ENCODE measurements at regions not wholly inside any gene's neighbourhood (a gene's known extent, or its start where the extent isn't known, plus 50 kb on each side); places are given as distances from the start of the nearest gene placed in this dataset.

GRCh38 chr2:13542642-13543041 lies 825.9 kb downstream of the TRIB2 start:
- H3K4me3 ChIP-seq, result no peak overlapping the region
- H3K9me3 ChIP-seq, result no peaks in the 10 kb centered on the region
- ATAC-seq, result no peak
- intact Hi-C loops (cut with DNase I), result no loop called here
- H3K27me3 ChIP-seq (ENCODE audit: low read depth), result no peaks in the 10 kb centered on the region
- no peak overlapping the region for H3K27ac ChIP-seq
- H3K36me3 ChIP-seq, result no peaks in the 10 kb centered on the region
- no peaks in the 10 kb centered on the region for H3K4me1 ChIP-seq
- DNase-seq, result no peak
- TF ChIP-seq CTCF (IDR thresholded peaks at IDR 0.05), result no peak

GRCh38 chr2:13543550-13543949 lies 826.8 kb downstream of the TRIB2 start:
- ATAC-seq, result no peak
- no peak for DNase-seq
- intact Hi-C loops (cut with DNase I), result no loop called here
- no peak for TF ChIP-seq CTCF (IDR thresholded peaks at IDR 0.05)
- no peaks in the 10 kb centered on the region for H3K27me3 ChIP-seq (ENCODE audit: low read depth)
- H3K36me3 ChIP-seq, result no peaks in the 10 kb centered on the region
- no peak overlapping the region for H3K27ac ChIP-seq
- no peaks in the 10 kb centered on the region for H3K4me1 ChIP-seq
- H3K4me3 ChIP-seq, result no peak overlapping the region
- no peaks in the 10 kb centered on the region for H3K9me3 ChIP-seq

GRCh38 chr2:13545320-13545719 lies 828.6 kb downstream of the TRIB2 start:
- intact Hi-C loops (cut with DNase I), result no loop called here
- Histone ChIP-seq H3K9me3 (no peaks in the 10 kb centered on the region), H3K4me1 (no peaks in the 10 kb centered on the region), H3K27ac (no peak overlapping the region), H3K4me3 (no peak overlapping the region), H3K36me3 (no peaks in the 10 kb centered on the region), H3K27me3 (ENCODE audit: low read depth) (no peaks in the 10 kb centered on the region)
- DNase-seq (no peak), ATAC-seq (no peak)
- no peak for TF ChIP-seq CTCF (IDR thresholded peaks at IDR 0.05)

- H3K4me1 ChIP-seq, result no peaks in the 10 kb centered on the region
- DNase-seq (no peak), ATAC-seq (no peak)
- H3K36me3 ChIP-seq, result no peaks in the 10 kb centered on the region
- TF ChIP-seq CTCF (IDR thresholded peaks at IDR 0.05), result no peak
- H3K27ac ChIP-seq, result no peak overlapping the region
- no peaks in the 10 kb centered on the region for H3K9me3 ChIP-seq
- no peaks in the 10 kb centered on the region for H3K27me3 ChIP-seq (ENCODE audit: low read depth)
- no peak overlapping the region for H3K4me3 ChIP-seq
- intact Hi-C loops (cut with DNase I), result no loop called here
Observed at GRCh38 chr2:13546131-13546530, 829.4 kb downstream of the TRIB2 start.

- Histone ChIP-seq H3K27me3 (ENCODE audit: low read depth) (no peaks in the 10 kb centered on the region), H3K9me3 (no peaks in the 10 kb centered on the region), H3K36me3 (no peaks in the 10 kb centered on the region), H3K4me1 (no peaks in the 10 kb centered on the region), H3K27ac (no peak overlapping the region), H3K4me3 (no peak overlapping the region)
- intact Hi-C loops (cut with DNase I), result no loop called here
- no peak for TF ChIP-seq CTCF (IDR thresholded peaks at IDR 0.05)
- DNase-seq (no peak), ATAC-seq (no peak)
Observed at GRCh38 chr2:13550285-13551231, 833.8 kb downstream of the TRIB2 start.

Measured in lower lobe of right lung (tissue), 2 donors.